ENCODE measurements at regions not wholly inside any gene's neighbourhood (a gene's known extent, or its start where the extent isn't known, plus 50 kb on each side); places are given as distances from the start of the nearest gene placed in this dataset.

GRCh38 chr13:92967923-92968322 lies 258.7 kb upstream of the GPC6 start:
- WGBS (ENCODE audit: insufficient coverage, low lambda C conversion rate): no CpG with 5 or more reads among the region's 3 CpGs
- no peaks in the 10 kb centered on the region for H3K4me1 ChIP-seq (ENCODE audit: control insufficient read depth, insufficient read depth, low read length)
- DNase-seq: no peak
- H3K36me3 ChIP-seq (ENCODE audit: control insufficient read depth, insufficient read depth, low read length): no peaks in the 10 kb centered on the region
- no peaks in the 10 kb centered on the region for H3K27me3 ChIP-seq (ENCODE audit: control insufficient read depth, insufficient read depth, low read length)
- no peak overlapping the region for H3K4me3 ChIP-seq (ENCODE audit: low read length)
- H3K9me3 ChIP-seq (ENCODE audit: control insufficient read depth, low read depth, low read length): no peaks in the 10 kb centered on the region
- H3K27ac ChIP-seq (ENCODE audit: low read length): no peak overlapping the region

GRCh38 chr13:92972751-92973150 lies 253.9 kb upstream of the GPC6 start:
- H3K27ac ChIP-seq (ENCODE audit: low read length): no peak overlapping the region
- peaks cover 3% of the 10 kb centered on the region for H3K9me3 ChIP-seq (ENCODE audit: control insufficient read depth, low read depth, low read length)
- H3K36me3 ChIP-seq (ENCODE audit: control insufficient read depth, insufficient read depth, low read length): no peaks in the 10 kb centered on the region
- DNase-seq: no peak
- no peaks in the 10 kb centered on the region for H3K27me3 ChIP-seq (ENCODE audit: control insufficient read depth, insufficient read depth, low read length)
- H3K4me1 ChIP-seq (ENCODE audit: control insufficient read depth, insufficient read depth, low read length): no peaks in the 10 kb centered on the region
- 67% methylated on average over 1 of the region's 3 CpGs for WGBS (ENCODE audit: insufficient coverage, low lambda C conversion rate)
- H3K4me3 ChIP-seq (ENCODE audit: low read length): no peak overlapping the region

DNA sequence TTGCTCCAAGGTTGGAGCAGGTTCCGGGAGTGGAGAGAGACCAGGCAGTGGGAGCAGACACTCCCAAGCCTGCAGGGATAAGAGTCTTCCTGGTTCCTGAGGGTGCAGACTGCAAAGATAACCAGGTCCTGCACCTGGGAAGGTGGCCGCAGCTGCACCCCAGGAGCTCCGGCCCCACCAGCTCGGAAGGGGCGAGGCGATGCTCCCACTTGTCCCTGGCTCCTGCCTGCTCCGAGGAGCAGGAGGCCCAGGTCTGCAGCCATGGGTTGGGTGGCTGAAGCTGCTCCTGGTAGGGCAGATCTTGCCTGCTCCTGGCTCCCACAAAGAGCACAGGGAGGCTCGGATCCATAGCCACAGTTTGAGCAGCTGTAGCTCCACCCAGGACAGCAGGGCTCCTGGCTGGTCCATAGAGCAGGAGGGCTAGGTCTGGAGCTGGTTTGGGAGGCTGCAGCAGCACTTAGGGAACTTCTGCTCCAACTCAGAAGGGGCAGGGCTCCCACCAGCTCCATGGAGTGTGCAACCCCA lies 251.6 kb upstream of the GPC6 start:
- Histone ChIP-seq H3K36me3 (ENCODE audit: control insufficient read depth, insufficient read depth, low read length) (no peaks in the 10 kb centered on the region), H3K4me1 (ENCODE audit: control insufficient read depth, insufficient read depth, low read length) (no peaks in the 10 kb centered on the region)
- WGBS (ENCODE audit: insufficient coverage, low lambda C conversion rate): no CpG with 5 or more reads among the region's 8 CpGs

GRCh38 chr13:92976657-92977056 lies 249.9 kb upstream of the GPC6 start:
- H3K9me3 ChIP-seq (ENCODE audit: control insufficient read depth, low read depth, low read length): peaks cover 3% of the 10 kb centered on the region
- H3K36me3 ChIP-seq (ENCODE audit: control insufficient read depth, insufficient read depth, low read length): no peaks in the 10 kb centered on the region
- DNase-seq: no peak
- no peak overlapping the region for H3K4me3 ChIP-seq (ENCODE audit: low read length)
- no peaks in the 10 kb centered on the region for H3K4me1 ChIP-seq (ENCODE audit: control insufficient read depth, insufficient read depth, low read length)
- H3K27me3 ChIP-seq (ENCODE audit: control insufficient read depth, insufficient read depth, low read length): no peaks in the 10 kb centered on the region
- no peak overlapping the region for H3K27ac ChIP-seq (ENCODE audit: low read length)

More for the DNA sequence above, 251.6 kb upstream of the GPC6 start:
- no peak overlapping the region for H3K4me3 ChIP-seq (ENCODE audit: low read length)
- no peak overlapping the region for H3K27ac ChIP-seq (ENCODE audit: low read length)
- no peaks in the 10 kb centered on the region for H3K27me3 ChIP-seq (ENCODE audit: control insufficient read depth, insufficient read depth, low read length)
- no peak for DNase-seq
- H3K9me3 ChIP-seq (ENCODE audit: control insufficient read depth, low read depth, low read length): peaks cover 3% of the 10 kb centered on the region

GRCh38 chr13:92984151-92984550 lies 242.5 kb upstream of the GPC6 start:
- no peak for DNase-seq
- no peaks in the 10 kb centered on the region for H3K27me3 ChIP-seq (ENCODE audit: control insufficient read depth, insufficient read depth, low read length)
- H3K27ac ChIP-seq (ENCODE audit: low read length): no peak overlapping the region
- no peaks in the 10 kb centered on the region for H3K36me3 ChIP-seq (ENCODE audit: control insufficient read depth, insufficient read depth, low read length)
- H3K4me1 ChIP-seq (ENCODE audit: control insufficient read depth, insufficient read depth, low read length): no peaks in the 10 kb centered on the region
- no peak overlapping the region for H3K4me3 ChIP-seq (ENCODE audit: low read length)
- H3K9me3 ChIP-seq (ENCODE audit: control insufficient read depth, low read depth, low read length): no peaks in the 10 kb centered on the region
- WGBS (ENCODE audit: insufficient coverage, low lambda C conversion rate): no CpG with 5 or more reads among the region's 2 CpGs

GRCh38 chr13:92989301-92989700 lies 237.3 kb upstream of the GPC6 start:
- H3K27ac ChIP-seq (ENCODE audit: low read length): no peak overlapping the region
- no peak overlapping the region for H3K4me3 ChIP-seq (ENCODE audit: low read length)
- 63% methylated on average over 2 of the region's 2 CpGs for WGBS (ENCODE audit: insufficient coverage, low lambda C conversion rate)
- H3K9me3 ChIP-seq (ENCODE audit: control insufficient read depth, low read depth, low read length): no peaks in the 10 kb centered on the region
- H3K4me1 ChIP-seq (ENCODE audit: control insufficient read depth, insufficient read depth, low read length): no peaks in the 10 kb centered on the region
- H3K27me3 ChIP-seq (ENCODE audit: control insufficient read depth, insufficient read depth, low read length): no peaks in the 10 kb centered on the region
- H3K36me3 ChIP-seq (ENCODE audit: control insufficient read depth, insufficient read depth, low read length): no peaks in the 10 kb centered on the region
- DNase-seq: no peak

GRCh38 chr13:92991692-92992091 lies 234.9 kb upstream of the GPC6 start:
- Histone ChIP-seq H3K9me3 (ENCODE audit: control insufficient read depth, low read depth, low read length) (no peaks in the 10 kb centered on the region), H3K27ac (ENCODE audit: low read length) (no peak overlapping the region), H3K4me3 (ENCODE audit: low read length) (no peak overlapping the region), H3K36me3 (ENCODE audit: control insufficient read depth, insufficient read depth, low read length) (no peaks in the 10 kb centered on the region), H3K4me1 (ENCODE audit: control insufficient read depth, insufficient read depth, low read length) (no peaks in the 10 kb centered on the region), H3K27me3 (ENCODE audit: control insufficient read depth, insufficient read depth, low read length) (no peaks in the 10 kb centered on the region)
- no peak for DNase-seq

GRCh38 chr13:92994056-92994455 lies 232.6 kb upstream of the GPC6 start:
- H3K27ac ChIP-seq (ENCODE audit: low read length): no peak overlapping the region
- no peaks in the 10 kb centered on the region for H3K27me3 ChIP-seq (ENCODE audit: control insufficient read depth, insufficient read depth, low read length)
- H3K9me3 ChIP-seq (ENCODE audit: control insufficient read depth, low read depth, low read length): no peaks in the 10 kb centered on the region
- no peaks in the 10 kb centered on the region for H3K4me1 ChIP-seq (ENCODE audit: control insufficient read depth, insufficient read depth, low read length)
- H3K4me3 ChIP-seq (ENCODE audit: low read length): no peak overlapping the region
- no peaks in the 10 kb centered on the region for H3K36me3 ChIP-seq (ENCODE audit: control insufficient read depth, insufficient read depth, low read length)
- 100% methylated on average over 1 of the region's 3 CpGs for WGBS (ENCODE audit: insufficient coverage, low lambda C conversion rate)
- no peak for DNase-seq

DNA sequence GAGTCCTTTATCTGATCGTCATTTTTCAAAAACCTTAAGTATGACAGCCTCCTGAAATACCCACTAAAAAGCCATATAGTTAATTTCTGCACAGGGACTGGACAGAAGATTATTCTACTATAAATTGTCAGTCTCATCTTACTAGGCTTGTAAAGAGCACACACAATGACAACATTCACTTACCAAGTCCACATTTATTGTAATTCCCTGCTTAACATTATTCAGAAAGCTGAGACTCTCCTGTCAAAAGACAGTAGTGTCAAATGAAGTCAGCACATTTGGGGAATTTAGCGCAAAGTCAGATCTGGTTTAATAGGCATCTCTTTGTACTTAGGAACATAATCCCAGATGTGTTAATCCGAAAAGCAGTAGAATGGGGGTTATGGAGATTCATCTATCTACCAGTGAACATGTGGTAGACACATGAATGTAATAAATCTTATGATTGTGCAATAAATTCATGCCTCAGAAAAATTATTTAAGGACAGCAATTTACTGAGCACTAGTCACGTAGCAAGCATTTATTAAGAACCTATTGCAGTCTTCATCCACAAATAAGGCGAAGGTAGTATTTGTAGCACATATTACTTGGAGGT lies 224.6 kb upstream of the GPC6 start:
- H3K36me3 ChIP-seq (ENCODE audit: control insufficient read depth, insufficient read depth, low read length): no peaks in the 10 kb centered on the region
- WGBS (ENCODE audit: insufficient coverage, low lambda C conversion rate): 80% methylated on average over 1 of the region's 5 CpGs
- no peaks in the 10 kb centered on the region for H3K4me1 ChIP-seq (ENCODE audit: control insufficient read depth, insufficient read depth, low read length)
- peaks cover 4% of the 10 kb centered on the region for H3K9me3 ChIP-seq (ENCODE audit: control insufficient read depth, low read depth, low read length)
- no peak overlapping the region for H3K27ac ChIP-seq (ENCODE audit: low read length)
- H3K27me3 ChIP-seq (ENCODE audit: control insufficient read depth, insufficient read depth, low read length): no peaks in the 10 kb centered on the region
- no peak overlapping the region for H3K4me3 ChIP-seq (ENCODE audit: low read length)
- peak in 1 of 2 donors; percentile 4 for DNase-seq

- H3K27me3 ChIP-seq (ENCODE audit: control insufficient read depth, insufficient read depth, low read length): no peaks in the 10 kb centered on the region
- no CpG with 5 or more reads among the region's 3 CpGs for WGBS (ENCODE audit: insufficient coverage, low lambda C conversion rate)
- no peak for DNase-seq
- no peak overlapping the region for H3K27ac ChIP-seq (ENCODE audit: low read length)
- H3K4me1 ChIP-seq (ENCODE audit: control insufficient read depth, insufficient read depth, low read length): no peaks in the 10 kb centered on the region
- no peaks in the 10 kb centered on the region for H3K36me3 ChIP-seq (ENCODE audit: control insufficient read depth, insufficient read depth, low read length)
- H3K4me3 ChIP-seq (ENCODE audit: low read length): no peak overlapping the region
- peaks cover 7% of the 10 kb centered on the region for H3K9me3 ChIP-seq (ENCODE audit: control insufficient read depth, low read depth, low read length)
These were observed 223.1 kb upstream of the GPC6 start for GRCh38 chr13:93003531-93003930.

- Histone ChIP-seq H3K27me3 (ENCODE audit: control insufficient read depth, insufficient read depth, low read length) (no peaks in the 10 kb centered on the region), H3K27ac (ENCODE audit: low read length) (no peak overlapping the region), H3K9me3 (ENCODE audit: control insufficient read depth, low read depth, low read length) (peaks cover 12% of the 10 kb centered on the region), H3K4me1 (ENCODE audit: control insufficient read depth, insufficient read depth, low read length) (no peaks in the 10 kb centered on the region), H3K4me3 (ENCODE audit: low read length) (no peak overlapping the region), H3K36me3 (ENCODE audit: control insufficient read depth, insufficient read depth, low read length) (no peaks in the 10 kb centered on the region)
- DNase-seq: peak; percentile 2 to 4
These were observed 221.7 kb upstream of the GPC6 start for GRCh38 chr13:93004919-93005318.

Measured in large intestine (tissue), 3 donors.